Islet of Langerhans (tissue), 1 donor: ENCODE measurements at regions not wholly inside any gene's neighbourhood (a gene's known extent, or its start where the extent isn't known, plus 50 kb on each side); places are given as distances from the start of the nearest gene placed in this dataset.
"Not testable (repeated sequence)": the region's sequence is repeated elsewhere in the genome, so short reads cannot be mapped to it uniquely, and the experiment has no call there.

Experiments used
- FAIRE-seq: peaks from one replicate; lab custom pipeline; 2011; peaks lifted over from hg19 to GRCh38; lab: Jason Lieb, UNC

DNA sequence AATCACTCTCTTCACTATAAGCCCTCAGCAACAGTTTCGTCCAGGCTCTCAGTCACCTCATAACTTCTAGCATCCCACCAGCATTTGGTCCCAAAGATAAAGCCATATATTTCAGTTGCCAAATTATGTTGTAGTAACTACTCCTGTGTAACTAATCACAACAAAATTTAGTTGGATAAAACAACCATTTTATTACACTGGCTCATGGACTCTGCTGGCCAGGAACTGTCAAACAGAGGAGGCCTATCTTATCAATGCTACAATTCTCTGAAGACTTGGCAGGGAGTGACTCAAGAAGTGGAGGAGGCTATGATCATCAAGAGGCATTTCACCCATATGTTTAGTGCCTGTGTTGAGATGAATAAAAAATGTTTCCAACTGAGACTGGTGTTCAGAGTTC, 1082.3 kb upstream of the GJE1 start:
- no peak for FAIRE-seq

DNA sequence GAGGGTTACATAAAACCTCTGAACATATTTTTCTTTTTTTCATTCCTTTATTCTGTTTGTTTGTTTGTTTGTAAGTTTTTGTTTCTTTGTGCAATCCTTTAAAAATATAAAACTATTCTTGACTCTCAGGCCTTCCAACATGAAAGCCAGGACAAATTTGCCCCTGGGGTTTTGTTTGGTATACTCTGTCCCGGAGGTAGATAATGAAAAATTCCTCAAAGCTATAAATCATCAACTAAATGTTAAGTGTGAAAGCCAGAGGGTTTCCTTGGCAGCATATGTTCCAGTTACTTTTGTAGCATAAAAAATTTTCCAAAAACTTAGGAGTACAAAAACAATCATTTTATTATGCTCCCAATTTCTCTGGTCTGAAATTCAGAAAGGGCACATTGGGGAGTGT, 1084.3 kb upstream of the GJE1 start:
- no peak for FAIRE-seq

DNA sequence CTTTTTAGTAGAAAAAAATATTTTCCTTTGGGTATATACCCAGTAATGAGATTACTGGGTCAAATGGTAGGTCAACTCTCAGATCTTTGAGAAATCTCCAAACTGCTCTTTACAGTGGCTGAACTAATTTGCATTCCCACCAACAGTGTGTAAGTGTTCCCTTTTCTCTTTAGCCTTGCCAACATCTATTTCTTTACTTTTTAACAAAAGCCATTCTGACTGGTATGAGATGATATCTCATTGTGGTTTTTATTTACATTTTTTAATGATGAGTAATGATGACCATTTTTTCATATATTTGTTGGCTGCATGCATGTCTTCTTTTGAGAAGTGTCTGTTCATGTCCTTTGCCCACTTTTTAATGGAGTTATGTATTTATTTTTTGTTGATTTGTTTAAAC, 1086.2 kb upstream of the GJE1 start:
- FAIRE-seq: not testable (repeated sequence)

DNA sequence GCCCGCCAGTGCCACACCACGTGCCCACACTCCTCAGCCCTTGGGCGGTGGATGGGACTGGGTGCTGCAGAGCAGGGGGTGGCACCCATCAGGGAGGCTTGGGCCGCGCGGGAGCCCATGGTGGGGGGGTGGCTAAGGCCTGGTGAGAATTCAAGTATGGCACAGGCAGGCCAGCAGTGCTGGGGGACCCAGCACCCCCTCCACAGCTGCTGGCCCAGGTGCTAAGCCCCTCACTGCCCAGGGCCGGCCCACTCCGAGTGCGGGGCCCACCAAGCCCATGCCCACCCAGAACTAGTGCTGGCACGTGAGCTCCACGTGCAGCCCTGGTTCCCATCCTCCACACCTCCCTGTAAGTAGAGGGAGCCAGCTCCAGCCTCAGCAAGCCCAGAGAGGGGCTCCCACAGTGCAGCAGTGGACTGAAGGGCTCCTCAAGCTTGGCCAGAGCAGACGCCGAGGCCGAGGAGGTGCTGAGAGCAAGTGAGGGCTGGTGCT, 1091.1 kb upstream of the GJE1 start:
- FAIRE-seq: no peak

DNA sequence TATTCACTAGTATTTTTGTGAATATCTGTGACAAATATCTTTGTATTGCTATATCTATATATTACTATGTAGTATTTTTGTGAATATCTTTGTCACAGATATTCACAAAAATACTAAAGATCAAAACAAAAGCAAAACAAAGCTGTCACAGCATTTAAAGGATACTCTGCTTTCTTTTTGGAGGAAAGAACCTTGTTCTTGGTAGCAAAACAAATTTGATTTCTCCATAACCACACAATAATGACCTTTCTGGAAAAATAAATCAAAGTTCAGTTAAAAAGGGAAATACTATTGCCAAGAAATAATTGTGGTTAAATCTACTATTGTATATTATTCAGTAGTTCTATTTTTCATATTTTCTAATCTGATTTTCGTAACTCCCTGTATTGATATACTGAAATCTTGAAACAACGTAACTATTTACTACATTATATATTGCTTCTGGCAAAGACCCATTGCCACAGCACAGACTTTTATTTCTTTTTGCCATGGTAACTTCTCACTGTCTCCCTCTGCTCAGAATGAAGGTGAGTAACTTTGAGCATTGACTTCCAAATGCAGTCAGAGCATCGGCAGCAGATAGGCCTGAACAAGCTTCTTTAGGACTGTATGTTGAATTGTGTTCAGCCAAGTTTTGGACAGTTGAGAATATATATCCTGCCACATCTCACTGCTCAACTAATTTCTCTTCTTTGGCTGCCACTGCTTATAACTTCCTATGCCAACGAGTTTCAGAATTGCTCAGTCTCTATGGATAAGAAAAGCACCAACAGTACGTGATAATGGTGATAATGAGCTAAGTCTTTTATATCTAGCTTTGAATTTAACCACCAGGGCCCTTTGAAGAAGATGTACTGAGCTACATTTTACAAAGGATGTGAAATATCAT, 1097.2 kb upstream of the GJE1 start:
- FAIRE-seq: no peak

DNA sequence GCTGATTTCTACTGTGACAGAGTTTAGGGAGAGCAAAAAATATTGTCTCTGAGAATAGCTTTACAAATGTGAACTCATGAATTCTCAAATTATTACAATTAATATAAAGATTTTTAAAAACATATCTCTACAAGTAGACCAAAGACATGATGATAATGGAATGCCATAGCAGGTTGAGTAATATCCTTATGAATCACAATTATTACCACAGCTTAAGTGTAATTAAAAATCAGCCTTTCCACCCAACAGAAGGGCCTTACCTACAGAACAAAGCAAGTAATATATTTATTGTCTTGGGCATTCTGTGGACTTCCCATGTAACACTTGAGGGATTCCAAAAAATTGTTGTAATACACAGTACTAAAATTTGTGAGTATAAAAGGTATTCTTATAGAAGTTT, 1099.6 kb upstream of the GJE1 start:
- no peak for FAIRE-seq

DNA sequence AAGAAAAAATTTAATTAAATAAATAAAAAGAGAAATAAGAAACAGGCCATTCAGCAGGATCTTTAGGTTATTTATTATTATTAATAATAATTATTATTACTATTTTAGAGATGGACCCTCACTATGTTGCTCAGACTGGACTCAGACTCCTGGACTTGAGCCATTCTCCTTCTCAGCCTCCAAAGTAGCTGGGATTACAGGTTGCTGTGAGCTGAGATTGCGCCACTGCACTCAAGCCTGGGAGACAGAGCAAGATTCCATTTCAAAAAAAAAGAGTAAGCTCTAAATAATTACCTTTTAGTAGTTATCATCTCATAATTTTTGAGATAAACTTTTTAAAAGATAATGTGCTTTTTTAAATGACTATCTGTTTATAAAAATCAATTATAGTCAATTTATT, 1102.8 kb upstream of the GJE1 start:
- FAIRE-seq: peak; percentile 71

DNA sequence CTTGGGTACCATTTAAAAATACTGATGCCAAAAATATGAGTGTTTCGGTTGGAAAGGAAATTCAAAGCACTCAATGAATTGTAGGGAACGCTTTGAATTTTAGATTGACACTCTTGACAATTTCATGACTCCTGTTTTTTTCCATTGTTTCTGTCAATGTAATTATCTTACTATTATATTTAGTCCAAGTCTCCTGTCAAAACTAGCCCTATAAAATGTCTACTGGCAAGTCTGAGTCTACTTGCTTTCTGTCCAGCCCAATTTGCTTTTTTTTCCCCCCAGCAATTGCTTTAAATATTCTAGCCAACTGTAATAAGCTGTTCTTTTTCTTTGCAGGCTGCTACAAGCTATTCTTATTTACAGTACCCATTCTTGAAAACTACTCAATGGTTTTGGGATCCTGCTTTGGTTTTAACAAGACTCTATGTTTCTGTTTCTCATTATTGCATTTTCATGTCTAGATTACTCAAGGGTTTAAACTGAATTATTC, 1103.9 kb upstream of the GJE1 start:
- no peak for FAIRE-seq

DNA sequence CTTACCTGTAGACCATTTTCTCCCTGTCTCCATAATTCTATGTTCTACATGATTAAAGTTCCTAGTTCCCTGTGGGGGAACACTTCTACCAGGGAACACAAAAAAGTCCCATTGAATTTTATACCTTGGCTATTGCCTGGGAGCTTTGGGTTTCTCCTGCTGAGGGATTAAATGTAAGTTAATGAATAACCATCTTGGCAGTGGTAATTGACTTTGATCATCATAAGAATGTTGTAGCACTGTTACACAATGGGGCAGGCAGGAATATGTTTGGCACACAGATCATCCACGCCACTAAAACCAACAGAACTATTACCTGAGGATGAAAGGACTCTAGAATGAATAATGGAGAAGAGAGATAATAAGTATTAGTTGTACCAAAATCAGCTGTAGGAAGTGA, 1106.2 kb upstream of the GJE1 start:
- no peak for FAIRE-seq

DNA sequence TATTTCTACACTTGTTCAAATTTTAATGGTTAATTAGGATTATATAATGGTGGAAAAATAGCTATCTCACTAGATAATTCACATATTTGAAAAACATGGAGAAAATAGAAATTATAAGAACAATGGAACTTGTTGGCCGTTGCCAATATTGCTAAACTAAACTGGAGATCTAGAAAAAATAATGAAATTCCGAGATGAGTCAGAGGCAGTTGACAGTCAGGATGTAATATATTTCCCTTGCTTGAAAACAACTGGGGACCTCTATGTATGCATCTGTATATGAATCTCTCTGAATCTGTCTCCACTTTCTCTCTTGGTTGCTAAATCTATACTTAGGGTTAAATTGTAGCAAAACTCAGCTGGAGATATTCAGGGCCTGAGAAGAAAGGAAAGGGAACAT, 1108.2 kb upstream of the GJE1 start:
- no peak for FAIRE-seq

DNA sequence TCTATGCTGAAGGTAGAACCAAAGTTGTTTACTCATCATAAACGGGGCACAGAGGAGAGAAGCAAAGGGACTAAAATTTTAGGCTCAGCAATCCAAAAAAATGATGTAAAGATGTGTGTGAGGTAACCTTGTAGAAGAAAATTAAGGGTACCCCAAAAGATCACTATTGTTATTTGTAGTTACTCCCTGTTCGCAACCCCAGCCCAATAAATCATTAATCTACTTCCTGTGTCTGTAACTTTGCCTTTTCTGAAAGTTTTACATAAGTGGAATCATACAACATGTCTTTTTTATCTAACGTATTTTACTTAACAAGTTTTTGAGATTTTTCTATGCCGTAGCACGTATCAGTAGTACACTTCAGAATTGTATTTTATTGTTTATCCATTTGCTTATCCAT, 1114.8 kb upstream of the GJE1 start:
- no peak for FAIRE-seq

DNA sequence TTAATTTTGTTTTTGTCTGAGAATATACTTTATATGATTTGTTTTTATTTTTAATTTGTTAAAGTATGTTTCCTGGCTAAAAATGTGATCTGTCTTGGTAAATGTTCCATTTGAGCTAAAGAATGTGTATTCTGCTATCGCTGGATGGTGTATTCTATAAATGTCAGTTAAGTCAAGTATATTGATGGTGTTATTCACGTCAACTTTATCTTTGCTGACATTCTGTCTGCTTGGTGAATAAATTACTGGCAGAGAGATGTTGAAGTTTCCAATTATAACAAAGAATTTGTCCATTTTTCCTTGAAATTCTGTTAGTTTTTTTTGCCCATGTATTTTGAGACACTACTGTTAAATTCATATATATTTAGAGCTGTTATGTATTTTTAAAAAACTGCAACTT, 1131.8 kb upstream of the GJE1 start:
- FAIRE-seq: no peak

DNA sequence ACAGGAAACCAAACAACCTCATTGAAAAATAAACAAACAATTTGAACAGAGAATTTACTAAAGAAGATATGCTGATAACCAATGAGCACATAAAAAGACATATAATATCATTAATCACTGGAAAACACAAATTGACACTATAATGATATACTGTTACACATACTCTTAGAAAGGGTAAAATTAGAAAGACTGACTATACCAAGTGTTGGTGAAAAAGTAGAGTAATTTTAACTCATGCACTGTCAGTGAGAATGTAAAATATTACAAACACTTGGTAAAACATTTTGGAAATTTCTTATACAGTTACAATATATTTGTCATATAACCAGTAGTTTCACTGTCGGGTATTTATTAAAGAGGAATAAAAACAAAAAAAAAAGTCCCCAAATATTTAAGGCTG, 1139.2 kb upstream of the GJE1 start:
- FAIRE-seq: no peak

DNA sequence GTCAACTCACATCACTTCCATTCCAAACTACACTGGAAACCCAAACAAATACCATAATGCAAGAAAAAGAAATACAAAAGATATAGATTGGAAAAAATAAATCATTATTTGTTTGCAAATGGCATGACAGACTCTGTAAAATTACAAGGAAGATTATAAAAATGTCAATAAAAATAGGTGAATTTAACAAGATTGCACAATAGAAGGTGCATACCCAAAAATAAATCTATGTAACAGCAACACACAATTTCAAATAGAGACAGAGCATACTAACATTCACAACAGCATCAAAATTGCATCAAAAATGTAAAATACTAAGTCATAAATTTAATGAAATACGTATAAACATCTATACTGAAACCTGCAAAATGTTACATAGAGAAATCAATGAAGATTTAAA, 1140.0 kb upstream of the GJE1 start:
- no peak for FAIRE-seq

DNA sequence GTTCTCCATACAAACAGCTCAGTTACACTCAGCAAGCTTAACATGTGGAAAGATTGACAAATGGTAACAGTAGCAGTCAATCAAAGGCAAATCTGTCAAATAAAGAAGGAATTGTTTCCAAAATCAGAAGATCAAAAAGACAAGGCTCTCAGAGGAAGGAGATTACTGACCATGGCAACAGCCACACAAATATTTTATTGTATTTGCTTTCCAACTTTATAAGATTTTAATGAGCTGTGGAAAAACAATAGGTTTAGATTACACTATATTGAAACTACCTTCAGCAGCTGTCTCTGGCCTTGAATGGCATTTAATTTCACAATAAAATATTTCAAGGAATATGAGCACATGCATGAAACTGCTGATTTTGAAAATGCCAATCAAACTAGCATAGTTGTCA, 1143.9 kb upstream of the GJE1 start:
- FAIRE-seq: peak; percentile 41

DNA sequence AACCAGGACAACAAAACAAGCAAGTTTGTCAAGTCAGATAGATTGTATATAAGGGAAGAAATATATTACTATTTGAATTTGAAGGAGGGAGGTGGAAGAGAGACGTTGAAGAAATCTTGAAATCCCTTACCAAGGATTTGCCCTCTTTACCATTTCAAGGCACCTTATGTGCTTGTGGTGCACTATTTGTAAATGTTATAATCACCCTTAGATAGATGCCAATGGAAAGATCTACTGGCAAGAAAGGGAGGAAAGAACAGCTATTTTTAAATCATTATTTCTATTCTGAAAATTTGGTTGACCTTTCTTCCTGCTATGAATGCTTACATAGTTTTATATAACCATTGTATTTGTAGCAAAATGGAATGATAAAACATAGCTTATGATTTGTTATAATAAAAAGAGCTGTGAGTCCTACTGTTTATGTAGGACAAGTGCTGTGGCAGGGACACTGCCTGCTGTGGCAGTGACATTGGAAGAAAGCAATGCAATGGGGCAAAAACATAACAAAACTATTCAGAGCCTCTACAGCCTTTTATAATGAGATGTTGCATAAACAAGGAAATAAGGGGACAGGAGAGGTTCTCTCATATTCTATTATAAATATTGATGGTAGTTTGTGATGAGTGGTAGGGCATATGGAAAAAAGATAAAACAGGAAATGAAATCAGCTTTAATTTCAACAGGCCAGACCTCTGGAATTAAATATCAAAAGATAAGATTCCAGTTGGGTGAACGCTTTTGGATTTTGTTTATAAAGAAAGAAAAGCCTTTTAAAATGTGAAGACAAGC, 1145.2 kb upstream of the GJE1 start:
- FAIRE-seq: no peak

DNA sequence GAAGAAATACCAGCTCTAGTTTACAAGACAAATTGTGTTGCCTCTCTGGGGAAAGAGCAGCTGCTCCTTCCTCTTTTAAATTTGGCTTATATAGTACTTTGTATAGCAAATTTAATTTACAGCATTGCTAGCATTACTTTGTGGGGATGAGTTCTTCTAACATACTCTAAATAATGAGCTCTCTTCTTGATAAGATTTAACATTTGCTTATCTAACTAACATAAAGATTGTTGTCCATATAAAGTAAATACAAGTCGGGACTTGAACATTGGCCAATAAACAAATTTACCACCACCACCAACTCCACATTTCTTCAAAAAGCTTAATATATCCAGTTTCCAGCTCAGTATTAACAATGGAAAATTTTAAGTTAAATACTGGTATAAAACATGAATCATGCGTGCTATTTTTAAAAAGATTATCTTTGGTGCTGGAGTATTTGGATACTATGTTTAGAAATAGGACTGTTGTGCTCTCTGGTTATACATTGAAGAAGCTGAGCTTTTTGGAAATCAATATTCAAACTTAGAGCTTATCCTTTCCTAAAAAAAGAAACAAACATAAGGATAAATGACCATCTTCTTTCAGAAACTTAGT, 1146.9 kb upstream of the GJE1 start:
- no peak for FAIRE-seq

DNA sequence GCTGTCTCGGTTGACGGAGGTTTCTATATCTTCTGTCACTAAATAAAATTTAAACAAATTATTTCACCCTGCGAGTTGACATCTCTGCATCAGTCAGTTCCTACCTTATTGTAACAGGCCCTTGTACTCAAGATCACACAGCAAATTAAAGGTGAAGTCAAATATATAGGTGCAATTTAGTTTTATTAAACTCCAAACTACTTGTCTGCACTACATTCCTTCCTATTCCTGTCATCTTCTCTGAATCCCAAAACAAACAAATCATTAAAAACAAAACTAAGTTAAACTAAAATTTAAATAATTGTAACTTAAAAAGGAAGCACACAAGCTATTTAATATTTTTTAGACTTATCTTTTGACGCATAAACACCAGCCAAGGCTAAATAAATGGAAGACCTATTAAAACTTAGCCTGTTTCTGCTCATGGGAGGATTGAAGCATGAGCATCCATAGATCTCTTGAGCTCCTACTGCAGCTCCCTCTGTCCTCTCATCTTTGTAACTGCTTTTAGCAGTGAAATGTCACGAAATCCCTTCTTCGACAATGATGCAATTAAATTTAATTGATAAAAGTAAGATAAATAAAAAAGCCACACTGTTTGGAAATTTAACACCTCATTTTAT, 1152.3 kb upstream of the GJE1 start:
- no peak for FAIRE-seq

DNA sequence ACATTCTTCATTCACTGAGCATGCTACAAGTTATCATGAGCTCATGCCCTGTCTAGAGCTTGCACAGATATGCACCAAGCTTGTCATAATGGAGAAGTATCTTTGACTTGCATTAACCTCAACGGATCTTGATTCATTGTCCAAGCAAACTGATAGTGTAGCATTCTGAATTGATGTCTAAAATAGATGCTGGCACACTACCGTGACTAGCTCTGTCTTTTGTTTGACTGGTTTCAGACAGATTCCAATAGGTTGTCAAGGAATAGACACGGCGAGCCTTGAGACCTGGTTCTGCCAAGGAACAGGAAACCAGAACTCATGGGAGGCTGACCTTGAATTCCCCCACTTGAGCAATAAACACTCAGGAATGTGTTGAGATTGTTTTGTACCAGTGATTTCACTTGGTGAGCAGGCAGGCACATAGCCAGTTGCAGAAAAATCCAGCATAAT, 1153.1 kb upstream of the GJE1 start:
- FAIRE-seq: no peak

DNA sequence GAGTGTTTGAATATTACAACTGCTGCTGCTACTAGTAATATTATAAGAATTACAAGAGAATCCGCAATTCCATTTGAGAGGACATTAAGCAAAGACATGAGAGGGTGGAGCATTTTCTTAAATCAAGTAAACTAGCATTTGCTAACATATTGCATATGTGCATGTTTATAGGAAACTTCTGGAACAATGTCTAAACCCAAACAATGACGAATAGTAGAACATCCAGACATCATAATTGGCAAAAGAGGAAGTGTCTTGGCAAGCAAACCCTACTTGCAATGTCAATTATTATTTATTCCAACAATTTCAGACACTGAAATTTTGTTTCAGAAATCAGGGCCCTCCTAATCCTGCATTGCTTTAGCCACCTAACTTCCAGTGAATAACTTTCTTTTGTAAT, 1155.3 kb upstream of the GJE1 start:
- no peak for FAIRE-seq

DNA sequence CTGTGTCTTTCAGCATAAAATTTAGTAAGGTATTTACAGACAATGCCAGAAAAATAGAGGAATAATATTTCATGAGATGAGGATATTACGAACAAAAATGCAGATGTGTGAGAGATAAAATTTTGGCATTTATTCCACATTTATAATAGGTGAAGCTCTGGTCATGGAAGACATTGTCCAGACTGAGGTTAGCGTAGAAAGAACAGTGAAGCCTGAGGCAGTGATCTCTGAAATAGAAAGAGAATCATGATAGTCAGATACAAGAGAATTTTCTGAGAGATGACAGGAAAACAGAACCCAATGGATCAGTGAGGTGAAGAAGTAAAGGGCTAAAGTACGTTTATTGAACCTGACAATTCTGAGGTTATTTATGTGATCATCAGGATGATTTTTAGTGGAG, 1155.9 kb upstream of the GJE1 start:
- FAIRE-seq: no peak

DNA sequence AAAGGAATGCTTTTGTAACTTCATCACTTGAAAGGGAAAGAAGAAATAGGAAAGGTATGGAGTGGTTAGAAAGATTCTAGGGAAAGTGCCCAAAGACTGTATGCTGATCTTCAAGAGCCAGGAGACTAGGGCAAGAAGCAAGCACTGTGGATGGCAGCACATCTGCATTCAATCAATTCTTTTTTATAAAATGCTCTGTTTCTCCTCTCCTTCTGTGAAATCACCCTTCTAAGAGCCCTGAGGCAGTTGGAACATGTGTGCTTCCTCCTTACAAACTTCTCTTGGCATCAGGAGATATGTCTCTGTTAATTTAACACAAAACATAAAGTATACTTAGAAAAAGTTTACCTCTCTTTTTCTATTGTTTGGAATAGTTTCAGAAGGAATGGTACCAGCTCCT, 1162.2 kb upstream of the GJE1 start:
- no peak for FAIRE-seq
